Epidermal melanocyte (primary cell): ENCODE measurements at regions not wholly inside any gene's neighbourhood (a gene's known extent, or its start where the extent isn't known, plus 50 kb on each side); places are given as distances from the start of the nearest gene placed in this dataset.

Experiments
- DNase-seq: peaks from one replicate; pipeline ENCODE4 v3.0.0; 2011; ENCODE audit warnings: low spot score; ENCODE audit not compliant: insufficient read length

- no peak for DNase-seq
Measured at GRCh38 chr2:122105171-122105876, 349.9 kb downstream of the TSN start.

- DNase-seq: no peak
Measured at GRCh38 chr2:122105877-122106206, 350.4 kb downstream of the TSN start.

- no peak for DNase-seq
Measured at GRCh38 chr2:122108186-122108585, 352.7 kb downstream of the TSN start.

GRCh38 chr2:122112216-122113005 is 357.0 kb downstream of the TSN start:
- DNase-seq: no peak

- DNase-seq: no peak
Measured at GRCh38 chr2:122114421-122114820, 359.0 kb downstream of the TSN start.

- no peak for DNase-seq
Measured at GRCh38 chr2:122117371-122117770, 361.9 kb downstream of the TSN start.

- no peak for DNase-seq
Measured at GRCh38 chr2:122129399-122129798, 373.9 kb downstream of the TSN start.

GRCh38 chr2:122132147-122132691 is 376.8 kb downstream of the TSN start:
- no peak for DNase-seq

GRCh38 chr2:122135021-122135937 is 379.8 kb downstream of the TSN start:
- no peak for DNase-seq

- DNase-seq: no peak
Measured at GRCh38 chr2:122136056-122136455, 380.6 kb downstream of the TSN start.

GRCh38 chr2:122138561-122138960 is 383.1 kb downstream of the TSN start:
- no peak for DNase-seq

- no peak for DNase-seq
Measured at GRCh38 chr2:122139739-122140420, 384.4 kb downstream of the TSN start.

GRCh38 chr2:122144884-122145283 is 389.4 kb downstream of the TSN start:
- no peak for DNase-seq

- no peak for DNase-seq
Measured at GRCh38 chr2:122145856-122146255, 390.4 kb downstream of the TSN start.

GRCh38 chr2:122148128-122148767 is 392.8 kb downstream of the TSN start:
- no peak for DNase-seq

- no peak for DNase-seq
Measured at GRCh38 chr2:122150524-122151280, 395.3 kb downstream of the TSN start.

GRCh38 chr2:122152571-122152970 is 397.1 kb downstream of the TSN start:
- DNase-seq: no peak

GRCh38 chr2:122156176-122156890 is 400.9 kb downstream of the TSN start:
- DNase-seq: no peak

- DNase-seq: no peak
Measured at GRCh38 chr2:122157158-122157557, 401.7 kb downstream of the TSN start.
